ENCODE measurements at regions not wholly inside any gene's neighbourhood (a gene's known extent, or its start where the extent isn't known, plus 50 kb on each side); places are given as distances from the start of the nearest gene placed in this dataset.

GRCh38 chrX:11929476-11929875 is 171.4 kb downstream of the MSL3 start:
- Histone ChIP-seq H3K4me3 (no peak overlapping the region), H3K36me3 (no peaks in the 10 kb centered on the region), H3K27me3 (no peaks in the 10 kb centered on the region), H3K4me1 (no peaks in the 10 kb centered on the region), H3K9me3 (no peaks in the 10 kb centered on the region), H3K27ac (no peak overlapping the region)
- intact Hi-C loops (cut with DNase I) = no loop called here
- no peak for DNase-seq (ENCODE audit: low spot score in 2 of 2)
- TF ChIP-seq, protein P1, sequence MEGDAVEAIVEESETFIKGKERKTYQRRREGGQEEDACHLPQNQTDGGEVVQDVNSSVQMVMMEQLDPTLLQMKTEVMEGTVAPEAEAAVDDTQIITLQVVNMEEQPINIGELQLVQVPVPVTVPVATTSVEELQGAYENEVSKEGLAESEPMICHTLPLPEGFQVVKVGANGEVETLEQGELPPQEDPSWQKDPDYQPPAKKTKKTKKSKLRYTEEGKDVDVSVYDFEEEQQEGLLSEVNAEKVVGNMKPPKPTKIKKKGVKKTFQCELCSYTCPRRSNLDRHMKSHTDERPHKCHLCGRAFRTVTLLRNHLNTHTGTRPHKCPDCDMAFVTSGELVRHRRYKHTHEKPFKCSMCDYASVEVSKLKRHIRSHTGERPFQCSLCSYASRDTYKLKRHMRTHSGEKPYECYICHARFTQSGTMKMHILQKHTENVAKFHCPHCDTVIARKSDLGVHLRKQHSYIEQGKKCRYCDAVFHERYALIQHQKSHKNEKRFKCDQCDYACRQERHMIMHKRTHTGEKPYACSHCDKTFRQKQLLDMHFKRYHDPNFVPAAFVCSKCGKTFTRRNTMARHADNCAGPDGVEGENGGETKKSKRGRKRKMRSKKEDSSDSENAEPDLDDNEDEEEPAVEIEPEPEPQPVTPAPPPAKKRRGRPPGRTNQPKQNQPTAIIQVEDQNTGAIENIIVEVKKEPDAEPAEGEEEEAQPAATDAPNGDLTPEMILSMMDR (IDR thresholded peaks at IDR 0.05) = no peak

GRCh38 chrX:11932423-11932822 is 174.4 kb downstream of the MSL3 start:
- H3K4me1 ChIP-seq = no peaks in the 10 kb centered on the region
- H3K27ac ChIP-seq = no peak overlapping the region
- no peaks in the 10 kb centered on the region for H3K9me3 ChIP-seq
- TF ChIP-seq, protein P1 (IDR thresholded peaks at IDR 0.05) = no peak
- intact Hi-C loops (cut with DNase I) = no loop called here
- H3K36me3 ChIP-seq = no peaks in the 10 kb centered on the region
- H3K4me3 ChIP-seq = no peak overlapping the region
- no peak for DNase-seq (ENCODE audit: low spot score in 2 of 2)
- H3K27me3 ChIP-seq = no peaks in the 10 kb centered on the region

DNA sequence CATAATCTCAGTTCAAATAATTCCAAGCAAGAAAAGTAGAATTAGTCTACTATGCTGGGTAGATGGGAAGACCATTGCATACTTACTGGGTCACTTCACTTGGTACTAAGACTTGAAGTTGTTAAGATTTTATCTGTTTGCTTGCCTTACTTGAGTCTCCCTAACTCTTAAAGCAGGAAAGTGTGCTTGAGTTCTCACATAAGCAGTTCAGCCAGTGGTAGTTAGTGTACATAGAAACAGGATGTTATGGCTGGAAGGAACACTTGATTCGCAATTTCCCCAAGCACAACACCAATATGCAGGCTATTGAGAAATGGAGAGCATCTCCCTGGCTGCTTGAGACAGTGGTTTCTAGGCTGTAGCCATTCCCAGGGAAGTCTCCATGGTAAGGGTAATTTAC is 176.1 kb downstream of the MSL3 start:
- H3K27me3 ChIP-seq = no peaks in the 10 kb centered on the region
- TF ChIP-seq, protein P1 (IDR thresholded peaks at IDR 0.05) = no peak

GRCh38 chrX:11941571-11941970 is 183.5 kb downstream of the MSL3 start:
- H3K27ac ChIP-seq = no peak overlapping the region
- no peaks in the 10 kb centered on the region for H3K27me3 ChIP-seq
- TF ChIP-seq, protein P1 (IDR thresholded peaks at IDR 0.05) = no peak
- intact Hi-C loops (cut with DNase I) = no loop called here
- H3K9me3 ChIP-seq = no peaks in the 10 kb centered on the region
- DNase-seq (ENCODE audit: low spot score in 2 of 2) = no peak
- H3K4me1 ChIP-seq = no peaks in the 10 kb centered on the region
- H3K36me3 ChIP-seq = no peaks in the 10 kb centered on the region
- no peak overlapping the region for H3K4me3 ChIP-seq

More for the DNA sequence above, 176.1 kb downstream of the MSL3 start:
- no peak for DNase-seq (ENCODE audit: low spot score in 2 of 2)
- no peaks in the 10 kb centered on the region for H3K36me3 ChIP-seq
- no peak overlapping the region for H3K4me3 ChIP-seq
- no peaks in the 10 kb centered on the region for H3K9me3 ChIP-seq
- intact Hi-C loops (cut with DNase I) = no loop called here
- H3K27ac ChIP-seq = no peak overlapping the region
- no peaks in the 10 kb centered on the region for H3K4me1 ChIP-seq

DNA sequence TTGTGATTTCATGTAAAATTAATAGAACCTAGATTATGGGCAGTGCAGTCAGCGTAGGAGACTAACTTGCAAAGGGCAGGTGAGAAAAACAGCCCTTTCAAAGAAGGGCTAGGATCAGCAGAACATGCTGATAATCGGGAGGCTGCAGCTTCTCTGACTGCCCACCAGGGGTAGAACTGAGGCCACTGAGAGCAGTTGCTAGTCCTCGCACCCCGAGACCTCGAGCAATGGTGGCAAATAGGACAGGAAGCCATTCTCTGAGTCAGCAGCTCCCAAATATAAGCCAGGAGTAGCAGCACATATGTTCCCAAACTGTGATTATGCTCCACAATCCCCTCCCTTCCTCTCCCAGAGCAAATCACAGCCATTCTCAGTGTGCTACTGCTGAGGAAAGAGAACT is 186.5 kb downstream of the MSL3 start:
- TF ChIP-seq, protein P1 (IDR thresholded peaks at IDR 0.05) = no peak
- H3K27me3 ChIP-seq = no peaks in the 10 kb centered on the region
- H3K4me1 ChIP-seq = no peaks in the 10 kb centered on the region
- intact Hi-C loops (cut with DNase I) = no loop called here
- no peak overlapping the region for H3K27ac ChIP-seq
- no peaks in the 10 kb centered on the region for H3K9me3 ChIP-seq
- H3K36me3 ChIP-seq = no peaks in the 10 kb centered on the region
- no peak for DNase-seq (ENCODE audit: low spot score in 2 of 2)
- no peak overlapping the region for H3K4me3 ChIP-seq

DNA sequence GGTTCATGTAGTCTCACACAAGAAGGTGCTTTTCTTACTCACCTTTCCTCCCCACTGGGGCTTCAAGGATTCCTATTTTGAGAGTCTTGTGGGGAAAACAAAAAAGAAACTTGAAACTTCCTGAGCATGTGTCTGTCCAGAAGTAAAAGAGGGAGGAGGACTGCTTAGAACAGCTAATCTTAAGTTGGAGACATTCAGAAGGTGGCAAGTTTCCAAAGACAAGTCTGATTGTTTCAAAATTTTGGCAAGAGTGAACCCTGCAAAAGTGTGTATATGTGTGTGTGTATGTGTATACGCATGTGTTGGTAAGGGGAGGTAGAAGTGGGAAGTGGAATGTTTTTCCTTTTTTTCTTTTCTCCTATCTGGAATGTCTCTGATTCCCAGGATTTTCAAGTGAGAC is 189.0 kb upstream of the FRMPD4 start:
- Histone ChIP-seq H3K27me3 (no peaks in the 10 kb centered on the region), H3K27ac (no peak overlapping the region), H3K4me1 (no peaks in the 10 kb centered on the region), H3K4me3 (no peak overlapping the region), H3K9me3 (no peaks in the 10 kb centered on the region), H3K36me3 (no peaks in the 10 kb centered on the region)
- intact Hi-C loops (cut with DNase I) = no loop called here
- no peak for DNase-seq (ENCODE audit: low spot score in 2 of 2)
- TF ChIP-seq, protein P1 (IDR thresholded peaks at IDR 0.05) = no peak

Data from ascending aorta (tissue), 2 donors.